ENCODE measurements at regions not wholly inside any gene's neighbourhood (a gene's known extent, or its start where the extent isn't known, plus 50 kb on each side); places are given as distances from the start of the nearest gene placed in this dataset.

DNA sequence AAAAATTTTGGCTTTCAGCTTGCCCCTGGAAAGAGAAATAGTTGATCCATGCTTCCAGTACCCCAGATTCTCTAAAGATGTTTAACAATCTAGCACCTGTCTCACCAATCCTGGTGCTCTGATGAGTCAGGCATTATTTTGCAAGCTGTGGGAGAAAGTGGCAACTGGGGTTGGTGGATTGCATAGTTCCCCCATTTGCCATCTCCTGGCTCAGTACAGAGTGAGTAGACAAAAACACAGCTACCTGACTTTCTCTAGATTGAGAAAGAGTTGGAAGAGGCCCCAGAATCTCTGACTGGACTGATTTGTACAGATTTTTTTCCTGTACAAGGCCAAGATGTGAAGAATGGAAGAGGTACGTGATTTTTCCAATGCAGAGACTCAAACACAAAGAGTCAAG is 75.1 kb upstream of the NEGR1 start:
- no peaks in the 10 kb centered on the region for H4K20me1 ChIP-seq (ENCODE audit: insufficient read depth, low read length)
- intact Hi-C loops (cut with micrococcal nuclease): no loop called here
- H3K4me1 ChIP-seq (ENCODE audit: control insufficient read depth in 1 of 2, insufficient read depth in 2 of 2, low read length in 2 of 2): peaks cover 4 to 5% of the 10 kb centered on the region in 2 donors
- no peaks in the 10 kb centered on the region for H3K9me3 ChIP-seq (replicated peaks in 1 of 2; ENCODE audit: control insufficient read depth in 1 of 2, insufficient read depth in 1 of 2, low read length in 2 of 2)
- no peak overlapping the region for H3K9ac ChIP-seq (ENCODE audit: insufficient read depth, low read length, poor library complexity, severe bottlenecking)
- H3K27me3 ChIP-seq (ENCODE audit: control insufficient read depth in 2 of 2, insufficient read depth in 2 of 2, low read length in 2 of 2): no peaks in the 10 kb centered on the region
- no peak overlapping the region for H3K4me3 ChIP-seq (replicated peaks in 1 of 3; ENCODE audit: low read depth in 2 of 3, low read length in 3 of 3)
- Mint-ChIP-seq H3K27ac (peak overlapping the region in 1 of 7 donors; percentile 48), H3K36me3 (no peaks in the 10 kb centered on the region), H3K9me3 (peaks cover 0 to 3% (median 2%) of the 10 kb centered on the region in 7 donors), H3K4me3 (no peak overlapping the region), H3K4me1 (peaks cover 4% of the 10 kb centered on the region), H3K27me3 (ENCODE audit: low read depth in 3 of 3) (peaks cover 0 to 2% (median 2%) of the 10 kb centered on the region in 3 donors)
- H3K36me3 ChIP-seq (replicated peaks in 1 of 2; ENCODE audit: control insufficient read depth in 1 of 2, insufficient read depth in 2 of 2, low read length in 2 of 2): no peaks in the 10 kb centered on the region
- H3K79me2 ChIP-seq (ENCODE audit: insufficient read depth, low read length): no peaks in the 10 kb centered on the region
- no peak overlapping the region for H3K4me2 ChIP-seq (replicated peaks; ENCODE audit: extremely low read depth, low read length, poor library complexity, severe bottlenecking)
- WGBS (ENCODE audit: insufficient coverage): no CpG with 5 or more reads among the region's 1 CpG
- H2AFZ ChIP-seq (ENCODE audit: insufficient read depth, low read depth, low read length, poor library complexity, severe bottlenecking): no peak overlapping the region
- H3K27ac ChIP-seq (ENCODE audit: low read depth in 1 of 2, low read length in 2 of 2): no peak overlapping the region
- DNase-seq: no peak
- no peak for TF ChIP-seq CTCF (IDR thresholded peaks at IDR 0.05)

DNA sequence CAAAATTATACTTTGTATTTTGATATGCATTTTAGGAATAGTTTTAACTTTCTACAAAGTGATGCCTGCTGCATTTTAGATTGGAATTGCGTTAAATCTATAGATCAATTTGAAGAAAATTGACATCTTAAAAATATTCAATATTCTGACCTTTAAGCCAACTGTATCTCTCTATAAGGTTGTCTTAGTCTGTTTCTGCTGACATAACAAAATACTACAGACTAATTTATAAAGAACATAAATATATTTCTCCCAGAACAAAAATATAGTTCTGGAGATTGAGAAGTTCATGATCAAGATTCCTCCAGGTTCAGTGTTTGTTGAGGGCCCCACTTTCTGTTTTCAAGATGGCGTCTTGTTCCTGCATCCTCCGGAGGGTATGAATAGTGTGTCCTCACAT is 73.6 kb upstream of the NEGR1 start:
- no CpG with 5 or more reads among the region's 3 CpGs for WGBS (ENCODE audit: insufficient coverage)
- Histone ChIP-seq H3K27ac (ENCODE audit: low read depth in 1 of 2, low read length in 2 of 2) (no peak overlapping the region), H4K20me1 (ENCODE audit: insufficient read depth, low read length) (no peaks in the 10 kb centered on the region), H3K4me1 (ENCODE audit: control insufficient read depth in 1 of 2, insufficient read depth in 2 of 2, low read length in 2 of 2) (peaks cover 4 to 5% of the 10 kb centered on the region in 2 donors), H2AFZ (ENCODE audit: insufficient read depth, low read depth, low read length, poor library complexity, severe bottlenecking) (no peak overlapping the region), H3K79me2 (ENCODE audit: insufficient read depth, low read length) (no peaks in the 10 kb centered on the region), H3K9ac (ENCODE audit: insufficient read depth, low read length, poor library complexity, severe bottlenecking) (no peak overlapping the region), H3K4me3 (replicated peaks in 1 of 3; ENCODE audit: low read depth in 2 of 3, low read length in 3 of 3) (no peak overlapping the region), H3K9me3 (replicated peaks in 1 of 2; ENCODE audit: control insufficient read depth in 1 of 2, insufficient read depth in 1 of 2, low read length in 2 of 2) (no peaks in the 10 kb centered on the region), H3K36me3 (replicated peaks in 1 of 2; ENCODE audit: control insufficient read depth in 1 of 2, insufficient read depth in 2 of 2, low read length in 2 of 2) (no peaks in the 10 kb centered on the region), H3K27me3 (ENCODE audit: control insufficient read depth in 2 of 2, insufficient read depth in 2 of 2, low read length in 2 of 2) (no peaks in the 10 kb centered on the region), H3K4me2 (replicated peaks; ENCODE audit: extremely low read depth, low read length, poor library complexity, severe bottlenecking) (no peak overlapping the region)
- Mint-ChIP-seq H3K27me3 (ENCODE audit: low read depth in 3 of 3) (peaks cover 0 to 2% (median 2%) of the 10 kb centered on the region in 3 donors), H3K9me3 (peaks cover 0 to 3% (median 2%) of the 10 kb centered on the region in 7 donors), H3K36me3 (no peaks in the 10 kb centered on the region), H3K4me1 (peaks cover 4% of the 10 kb centered on the region), H3K27ac (no peak overlapping the region), H3K4me3 (no peak overlapping the region)
- no peak for TF ChIP-seq CTCF (IDR thresholded peaks at IDR 0.05)
- DNase-seq: no peak
- intact Hi-C loops (cut with micrococcal nuclease): no loop called here
